Tibial nerve (tissue), 4 donors: ENCODE measurements at regions not wholly inside any gene's neighbourhood (a gene's known extent, or its start where the extent isn't known, plus 50 kb on each side); places are given as distances from the start of the nearest gene placed in this dataset.
A peak's percentile ranks its signal among the peaks of the same experiment; 100 is the strongest.

Experiments
- DNase-seq, 2 donors: peaks; one replicate each; pipeline ENCODE4 v3.0.0-alpha.2; 2019; ENCODE audit warnings: low spot score in 2 of 2
- H3K27ac ChIP-seq, 4 donors: fragments of 200-600 bp; sonication (generic) in 3 of 4; one replicate each; pipeline ENCODE4 v1.5.1; 2017 to 2019; ENCODE audit warnings: mild to moderate bottlenecking in 1 of 4
- H3K27me3 ChIP-seq, 2 donors: fragments of 200-600 bp; sonication (generic) in 1 of 2; one replicate each; pipeline versions ENCODE4 v1.5.1 to v1.6.0; 2017 to 2019
- H3K36me3 ChIP-seq, 3 donors: fragments of 200-600 bp; sonication (generic); one replicate each; pipeline ENCODE4 v1.5.1; 2018 to 2019
- H3K4me1 ChIP-seq, 4 donors: fragments of 200-600 bp; sonication (generic) in 3 of 4; one replicate each; pipeline ENCODE4 v1.5.1; 2017 to 2019
- H3K4me3 ChIP-seq, 4 donors: fragments of 200-600 bp; sonication (generic) in 3 of 4; one replicate each; pipeline ENCODE4 v1.5.1; 2017 to 2019; ENCODE audit warnings: mild to moderate bottlenecking in 1 of 4, moderate library complexity in 1 of 4
- H3K9me3 ChIP-seq, 4 donors: fragments of 200-600 bp; sonication (generic) in 3 of 4; one replicate each; pipeline ENCODE4 v1.5.1; 2017 to 2019
- CTCF ChIP-seq, 5 experiments: fragments of 200-600 bp in 3 of 5; fragments of 450-650 bp in 2 of 5; sonication (generic) in 3 of 5; IDR thresholded peaks; one replicate each; pipeline ENCODE4 v1.5.1; 2016 to 2019; ENCODE audit warnings: antibody characterized with exemption in 5 of 5, mild to moderate bottlenecking in 3 of 5, moderate library complexity in 2 of 5
- EP300 ChIP-seq, 2 donors: sonication (generic); formaldehyde crosslinking; IDR thresholded peaks; one replicate each; pipeline ENCODE4 v1.6.1; 2017; ENCODE audit warnings: antibody characterized with exemption in 2 of 2, mild to moderate bottlenecking in 1 of 2
- POLR2A ChIP-seq, 2 donors: fragments of 450-650 bp; IDR thresholded peaks; one replicate each; pipeline ENCODE4 v1.6.1; 2017; ENCODE audit warnings: antibody characterized with exemption in 2 of 2, mild to moderate bottlenecking in 2 of 2, moderate library complexity in 2 of 2
- WGBS, 2 donors: methylation state at CpG; one replicate each; pipeline ENCODE4 v1.1.5; 2018; 5-methylcytosine and 5-hydroxymethylcytosine counted together

- H3K9me3 ChIP-seq = no peaks in the 10 kb centered on the region
- peak; percentile 29 to 46 (median 35) for TF ChIP-seq CTCF (IDR thresholded peaks at IDR 0.05)
- no peak for TF ChIP-seq POLR2A (IDR thresholded peaks at IDR 0.05)
- H3K27ac ChIP-seq = no peak overlapping the region
- no peaks in the 10 kb centered on the region for H3K36me3 ChIP-seq
- no peak overlapping the region for H3K4me3 ChIP-seq
- H3K27me3 ChIP-seq = no peaks in the 10 kb centered on the region
- H3K4me1 ChIP-seq = peaks cover 0 to 9% (median 0%) of the 10 kb centered on the region in 4 donors
- 47 to 60% methylated on average over 5 of the region's 5 CpGs for WGBS, 2 donors
- peak in 1 of 2 donors; percentile 24 for DNase-seq
Observed at GRCh38 chr11:11789735-11790369, 51.9 kb upstream of the USP47 start.

- Histone ChIP-seq H3K27ac (no peak overlapping the region), H3K9me3 (no peaks in the 10 kb centered on the region), H3K27me3 (no peaks in the 10 kb centered on the region), H3K4me3 (no peak overlapping the region), H3K4me1 (peaks cover 0 to 9% (median 0%) of the 10 kb centered on the region in 4 donors), H3K36me3 (no peaks in the 10 kb centered on the region)
- WGBS, 2 donors = 47 to 57% methylated on average over 7 of the region's 7 CpGs
- TF ChIP-seq EP300 (IDR thresholded peaks at IDR 0.05) (no peak), CTCF (IDR thresholded peaks at IDR 0.05) (peak in 1 of 5 experiments; percentile 3)
- DNase-seq = no peak
Observed at GRCh38 chr11:11788063-11788710, 53.6 kb upstream of the USP47 start.

GRCh38 chr11:11787305-11788062 lies 54.3 kb upstream of the USP47 start:
- DNase-seq = peak; percentile 65 to 84
- no peak overlapping the region for H3K27ac ChIP-seq

GRCh38 chr11:11786771-11787170 lies 55.0 kb upstream of the USP47 start:
- peaks cover 0 to 9% (median 0%) of the 10 kb centered on the region in 4 donors for H3K4me1 ChIP-seq
- TF ChIP-seq POLR2A (IDR thresholded peaks at IDR 0.05) (no peak), EP300 (IDR thresholded peaks at IDR 0.05) (no peak), CTCF (IDR thresholded peaks at IDR 0.05) (peak in 3 of 5 experiments; percentile 21 to 45 (median 35))
- no peaks in the 10 kb centered on the region for H3K36me3 ChIP-seq
- H3K4me3 ChIP-seq = no peak overlapping the region
- H3K27me3 ChIP-seq = no peaks in the 10 kb centered on the region
- 68 to 86% methylated on average over 4 of the region's 4 CpGs for WGBS, 2 donors
- H3K9me3 ChIP-seq = no peaks in the 10 kb centered on the region
- H3K27ac ChIP-seq = no peak overlapping the region
- peak in 1 of 2 donors; percentile 20 for DNase-seq

More at GRCh38 chr11:11787305-11788062, 54.3 kb upstream of the USP47 start:
- WGBS, 2 donors = 68 to 69% methylated on average over 7 of the region's 7 CpGs
- Histone ChIP-seq H3K4me1 (peaks cover 0 to 9% (median 0%) of the 10 kb centered on the region in 4 donors), H3K36me3 (no peaks in the 10 kb centered on the region), H3K4me3 (no peak overlapping the region), H3K9me3 (no peaks in the 10 kb centered on the region), H3K27me3 (no peaks in the 10 kb centered on the region)
- TF ChIP-seq EP300 (IDR thresholded peaks at IDR 0.05) (no peak), CTCF (IDR thresholded peaks at IDR 0.05) (peak; percentile 68 to 91 (median 87)), POLR2A (IDR thresholded peaks at IDR 0.05) (no peak)

GRCh38 chr11:11786234-11786633 lies 55.5 kb upstream of the USP47 start:
- no peak for DNase-seq
- H3K36me3 ChIP-seq = no peaks in the 10 kb centered on the region
- TF ChIP-seq EP300 (IDR thresholded peaks at IDR 0.05) = no peak
- no peak for TF ChIP-seq CTCF (IDR thresholded peaks at IDR 0.05)
- no peak for TF ChIP-seq POLR2A (IDR thresholded peaks at IDR 0.05)

More at GRCh38 chr11:11786234-11786633, 55.5 kb upstream of the USP47 start:
- H3K27ac ChIP-seq = no peak overlapping the region
- no peaks in the 10 kb centered on the region for H3K27me3 ChIP-seq
- WGBS, 2 donors = 93 to 94% methylated on average over 5 of the region's 5 CpGs
- peaks cover 0 to 9% (median 0%) of the 10 kb centered on the region in 4 donors for H3K4me1 ChIP-seq
- no peak overlapping the region for H3K4me3 ChIP-seq
- H3K9me3 ChIP-seq = no peaks in the 10 kb centered on the region
